ENCODE measurements at regions not wholly inside any gene's neighbourhood (a gene's known extent, or its start where the extent isn't known, plus 50 kb on each side); places are given as distances from the start of the nearest gene placed in this dataset.

- no peaks in the 10 kb centered on the region for H3K79me2 ChIP-seq (replicated peaks; ENCODE audit: insufficient read depth, low read length)
These were observed 109.6 kb upstream of the TOPAZ1 start for GRCh38 chr3:44132061-44132460.

GRCh38 chr3:44132593-44132992 is 109.1 kb upstream of the TOPAZ1 start:
- H3K4me2 ChIP-seq (ENCODE audit: low read length): peak overlapping the region; percentile 54
- H3K27ac ChIP-seq (ENCODE audit: low read length): peak overlapping the region; percentile 85
- no peak overlapping the region for H2AFZ ChIP-seq (ENCODE audit: low read depth, low read length)
- peak overlapping the region; percentile 31 for H3K4me3 ChIP-seq (ENCODE audit: low read length)
- H4K20me1 ChIP-seq (ENCODE audit: insufficient read depth): no peaks in the 10 kb centered on the region
- H3F3A ChIP-seq (ENCODE audit: insufficient read depth, low read length, poor library complexity, severe bottlenecking): peaks cover 3% of the 10 kb centered on the region
- peak overlapping the region; percentile 49 for H3K9ac ChIP-seq (ENCODE audit: low read length)
- no peaks in the 10 kb centered on the region for H3K27me3 ChIP-seq (ENCODE audit: insufficient read depth, low read depth, low read length)
- no peaks in the 10 kb centered on the region for H3K36me3 ChIP-seq (ENCODE audit: insufficient read depth, low read length)
- TF ChIP-seq TAF1 (IDR thresholded peaks at IDR 0.05; ENCODE audit: low read depth) (peak; percentile 44), CTCF (IDR thresholded peaks at IDR 0.05; ENCODE audit: poor library complexity, severe bottlenecking) (no peak), POLR2AphosphoS5 (IDR thresholded peaks at IDR 0.05) (peak; percentile 56), EP300 (conservative IDR thresholded peaks at IDR 0.05; ENCODE audit: poor library complexity, severe bottlenecking) (peak; percentile 86), RAD21 (conservative IDR thresholded peaks at IDR 0.05) (peak; percentile 25), MXI1 (conservative IDR thresholded peaks at IDR 0.05; ENCODE audit: poor library complexity, severe bottlenecking) (no peak), SMC3 (conservative IDR thresholded peaks at IDR 0.05; ENCODE audit: poor library complexity) (no peak), EZH2 (IDR thresholded peaks at IDR 0.05; ENCODE audit: borderline replicate concordance, insufficient read depth, low read length, poor library complexity, severe bottlenecking) (no peak), REST (IDR thresholded peaks at IDR 0.05; ENCODE audit: borderline replicate concordance) (peak; percentile 64)
- H3K9me2 ChIP-seq (ENCODE audit: insufficient read depth, low read length): no peaks in the 10 kb centered on the region
- H3K79me2 ChIP-seq (replicated peaks; ENCODE audit: insufficient read depth, low read length): no peaks in the 10 kb centered on the region
- no peaks in the 10 kb centered on the region for H3K9me3 ChIP-seq (ENCODE audit: low read length)

More at GRCh38 chr3:44132061-44132460, 109.6 kb upstream of the TOPAZ1 start:
- Histone ChIP-seq H3F3A (ENCODE audit: insufficient read depth, low read length, poor library complexity, severe bottlenecking) (peaks cover 4% of the 10 kb centered on the region), H3K4me3 (ENCODE audit: low read length) (peak overlapping the region; percentile 31), H3K36me3 (ENCODE audit: insufficient read depth, low read length) (no peaks in the 10 kb centered on the region), H4K20me1 (ENCODE audit: insufficient read depth) (no peaks in the 10 kb centered on the region), H2AFZ (ENCODE audit: low read depth, low read length) (no peak overlapping the region), H3K9me2 (ENCODE audit: insufficient read depth, low read length) (no peaks in the 10 kb centered on the region), H3K27me3 (ENCODE audit: insufficient read depth, low read depth, low read length) (no peaks in the 10 kb centered on the region), H3K9ac (ENCODE audit: low read length) (no peak overlapping the region), H3K4me2 (ENCODE audit: low read length) (no peak overlapping the region), H3K27ac (ENCODE audit: low read length) (peak overlapping the region; percentile 85), H3K9me3 (ENCODE audit: low read length) (no peaks in the 10 kb centered on the region)
- no peak for TF ChIP-seq POLR2AphosphoS5 (IDR thresholded peaks at IDR 0.05)
- no peak for TF ChIP-seq EP300 (conservative IDR thresholded peaks at IDR 0.05; ENCODE audit: poor library complexity, severe bottlenecking)
- TF ChIP-seq CTCF (IDR thresholded peaks at IDR 0.05; ENCODE audit: poor library complexity, severe bottlenecking): no peak

All from neural cell (in vitro differentiated cells).